Activated T-cell treated with anti-CD3 and anti-CD28 coated beads, Interleukin-2, amount 50 U/mL, for 72 hours (primary cell): ENCODE measurements at regions not wholly inside any gene's neighbourhood (a gene's known extent, or its start where the extent isn't known, plus 50 kb on each side); places are given as distances from the start of the nearest gene placed in this dataset.

Experiments
- ATAC-seq, 2 donors: fragments of 150-1000 bp; cut with Tn5 transposase; replicated peaks in 1 of 2; 2 replicates each; pipeline ENCODE4 v1.10.0; 2021; ENCODE audit warnings: moderate library complexity in 2 of 2, mild to moderate bottlenecking in 1 of 2
- DNase-seq, 2 donors: peaks; one replicate each; pipeline ENCODE4 v3.0.0; 2021 to 2022; ENCODE audit warnings: mixed read lengths in 1 of 2
- H3K27ac Mint-ChIP-seq: one replicate; pipeline ENCODE4 v1.8.0; 2022; ENCODE audit warnings: mild to moderate bottlenecking, moderate library complexity, mixed read lengths
- H3K27me3 Mint-ChIP-seq: one replicate; pipeline ENCODE4 v1.8.0; 2022; ENCODE audit warnings: low read depth, mixed read lengths
- H3K36me3 Mint-ChIP-seq, 2 donors: one replicate each; pipeline ENCODE4 v1.8.0; 2022; ENCODE audit warnings: mixed read lengths in 2 of 2, mild to moderate bottlenecking in 1 of 2; ENCODE audit not compliant: insufficient read depth in 2 of 2
- H3K4me1 Mint-ChIP-seq: one replicate; pipeline ENCODE4 v1.8.0; 2022; ENCODE audit warnings: low read depth, mixed read lengths
- H3K4me3 Mint-ChIP-seq, 2 donors: one replicate each; pipeline ENCODE4 v1.8.0; 2022; ENCODE audit warnings: mild to moderate bottlenecking in 2 of 2, mixed read lengths in 2 of 2, moderate library complexity in 2 of 2
- H3K9me3 Mint-ChIP-seq, 2 donors: one replicate each; pipeline ENCODE4 v1.8.0; 2022; ENCODE audit warnings: mixed read lengths in 2 of 2

DNA sequence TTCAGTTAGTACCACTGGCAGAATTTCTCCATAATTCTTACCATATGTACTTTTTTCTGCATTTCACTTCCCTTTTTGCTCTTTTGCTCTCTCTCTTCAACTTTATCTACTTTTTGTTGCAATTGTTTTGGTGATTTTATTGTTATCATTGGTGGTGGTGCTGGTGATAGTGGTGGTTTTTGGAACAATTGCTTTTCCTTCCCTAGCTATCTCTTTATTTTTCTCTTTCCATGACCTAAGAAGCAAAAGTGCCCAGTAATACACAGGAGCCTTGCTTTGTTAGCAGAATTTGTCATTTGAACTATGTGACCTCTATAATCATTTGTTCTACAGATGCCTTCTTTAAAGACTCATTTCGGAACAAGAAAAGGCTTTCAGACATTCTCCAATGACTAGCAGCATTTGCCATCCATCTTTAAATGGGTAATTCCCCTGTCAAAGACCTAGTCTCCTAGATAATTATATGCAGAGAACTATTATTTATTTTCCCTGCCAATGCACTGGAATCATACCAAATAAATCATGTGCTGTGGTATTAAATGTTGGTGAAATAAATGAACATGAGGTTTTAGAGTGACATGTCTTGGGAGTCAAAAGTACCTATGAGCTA lies 154.5 kb downstream of the GASK1B start:
- ATAC-seq, result no peak
- Mint-ChIP-seq H3K4me3 (no peak overlapping the region), H3K9me3 (no peaks in the 10 kb centered on the region), H3K27me3 (peaks cover 2% of the 10 kb centered on the region), H3K4me1 (no peaks in the 10 kb centered on the region), H3K36me3 (no peaks in the 10 kb centered on the region), H3K27ac (no peak overlapping the region)
- no peak for DNase-seq

- Mint-ChIP-seq H3K36me3 (no peaks in the 10 kb centered on the region), H3K27ac (no peak overlapping the region), H3K9me3 (no peaks in the 10 kb centered on the region), H3K4me3 (no peak overlapping the region), H3K4me1 (no peaks in the 10 kb centered on the region), H3K27me3 (peaks cover 5% of the 10 kb centered on the region)
- ATAC-seq (no peak), DNase-seq (no peak)
These were observed 156.3 kb downstream of the GASK1B start for GRCh38 chr4:158016511-158016910.

- no peak for ATAC-seq
- no peaks in the 10 kb centered on the region for H3K9me3 Mint-ChIP-seq
- H3K27ac Mint-ChIP-seq, result no peak overlapping the region
- no peak overlapping the region for H3K4me3 Mint-ChIP-seq
- H3K36me3 Mint-ChIP-seq, result no peaks in the 10 kb centered on the region
- peaks cover 5% of the 10 kb centered on the region for H3K27me3 Mint-ChIP-seq
- H3K4me1 Mint-ChIP-seq, result no peaks in the 10 kb centered on the region
- no peak for DNase-seq
These were observed 157.6 kb downstream of the GASK1B start for GRCh38 chr4:158015241-158015640.

GRCh38 chr4:158013858-158014257 lies 159.0 kb downstream of the GASK1B start:
- Mint-ChIP-seq H3K27ac (no peak overlapping the region), H3K4me3 (no peak overlapping the region), H3K4me1 (no peaks in the 10 kb centered on the region), H3K9me3 (no peaks in the 10 kb centered on the region), H3K36me3 (no peaks in the 10 kb centered on the region), H3K27me3 (peaks cover 8% of the 10 kb centered on the region)
- DNase-seq, result no peak
- no peak for ATAC-seq

DNA sequence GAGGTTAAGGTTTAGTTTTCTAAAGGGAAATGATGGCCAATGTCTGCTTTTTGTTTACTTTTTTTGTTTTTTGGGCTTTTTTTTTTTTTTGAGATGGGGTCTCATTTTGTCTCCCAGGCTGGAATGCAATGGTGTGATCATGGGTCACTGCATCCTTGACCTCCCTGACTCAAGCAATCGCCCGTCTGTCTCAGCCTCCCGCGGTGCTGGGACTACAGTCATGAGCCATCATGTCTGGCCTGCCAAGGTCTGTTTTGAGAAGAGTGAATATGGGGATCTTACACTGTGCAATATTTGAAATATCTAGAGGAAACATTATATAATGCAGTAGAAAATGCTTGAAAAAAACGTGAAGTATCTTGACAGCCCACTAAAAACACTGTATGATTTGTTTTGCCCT lies 162.5 kb downstream of the GASK1B start:
- Mint-ChIP-seq H3K27me3 (peaks cover 12% of the 10 kb centered on the region), H3K36me3 (no peaks in the 10 kb centered on the region), H3K4me1 (no peaks in the 10 kb centered on the region), H3K4me3 (no peak overlapping the region), H3K27ac (no peak overlapping the region), H3K9me3 (no peaks in the 10 kb centered on the region)
- ATAC-seq (no peak), DNase-seq (no peak)

GRCh38 chr4:158008551-158009218 lies 164.1 kb downstream of the GASK1B start:
- DNase-seq (no peak), ATAC-seq (no peak)
- Mint-ChIP-seq H3K27ac (no peak overlapping the region), H3K36me3 (no peaks in the 10 kb centered on the region), H3K9me3 (no peaks in the 10 kb centered on the region), H3K27me3 (peaks cover 12% of the 10 kb centered on the region), H3K4me3 (no peak overlapping the region), H3K4me1 (no peaks in the 10 kb centered on the region)

DNA sequence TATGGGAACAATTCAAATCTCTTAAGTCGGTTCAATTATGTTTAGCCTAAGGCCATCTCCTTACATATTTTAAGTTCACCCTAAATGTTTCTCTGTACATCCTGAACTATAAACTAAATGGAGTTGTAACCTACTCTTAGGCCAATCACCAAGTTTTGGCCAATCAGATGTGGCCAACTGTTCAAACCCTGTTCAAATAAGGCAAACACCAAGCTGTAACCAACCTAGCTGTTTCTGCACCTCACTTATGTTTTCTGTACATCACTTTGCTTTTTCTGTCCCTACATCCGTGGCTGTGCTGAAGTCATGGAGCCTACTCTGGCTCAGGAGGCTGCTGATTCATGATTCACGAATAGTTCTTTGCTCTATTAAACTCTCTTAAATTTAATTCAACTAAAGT lies 165.3 kb downstream of the GASK1B start:
- Mint-ChIP-seq H3K4me1 (no peaks in the 10 kb centered on the region), H3K4me3 (no peak overlapping the region), H3K27ac (no peak overlapping the region), H3K27me3 (peaks cover 7% of the 10 kb centered on the region), H3K36me3 (no peaks in the 10 kb centered on the region), H3K9me3 (no peaks in the 10 kb centered on the region)
- ATAC-seq (no peak), DNase-seq (no peak)

DNA sequence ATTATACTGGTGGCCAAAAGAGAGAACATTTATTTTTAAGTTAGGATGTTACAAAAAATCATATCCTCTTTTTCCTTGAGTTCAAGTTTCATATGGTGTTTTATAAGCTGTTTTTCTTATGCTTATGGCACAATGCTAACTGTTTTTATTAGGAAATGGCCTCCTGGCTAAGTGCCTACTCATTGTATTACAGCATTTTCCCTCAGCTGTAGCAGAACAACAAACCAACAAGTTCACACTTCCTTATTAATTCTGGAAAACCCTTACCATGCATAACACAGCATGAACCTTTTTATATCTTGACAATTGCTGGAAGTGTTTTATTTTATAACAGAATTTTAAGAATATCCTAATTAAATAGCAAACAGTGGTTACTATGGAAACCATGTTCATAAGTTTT lies 165.8 kb downstream of the GASK1B start:
- Mint-ChIP-seq H3K4me3 (no peak overlapping the region), H3K27me3 (peaks cover 7% of the 10 kb centered on the region), H3K9me3 (no peaks in the 10 kb centered on the region), H3K4me1 (no peaks in the 10 kb centered on the region), H3K27ac (no peak overlapping the region), H3K36me3 (no peaks in the 10 kb centered on the region)
- DNase-seq (no peak), ATAC-seq (no peak)

DNA sequence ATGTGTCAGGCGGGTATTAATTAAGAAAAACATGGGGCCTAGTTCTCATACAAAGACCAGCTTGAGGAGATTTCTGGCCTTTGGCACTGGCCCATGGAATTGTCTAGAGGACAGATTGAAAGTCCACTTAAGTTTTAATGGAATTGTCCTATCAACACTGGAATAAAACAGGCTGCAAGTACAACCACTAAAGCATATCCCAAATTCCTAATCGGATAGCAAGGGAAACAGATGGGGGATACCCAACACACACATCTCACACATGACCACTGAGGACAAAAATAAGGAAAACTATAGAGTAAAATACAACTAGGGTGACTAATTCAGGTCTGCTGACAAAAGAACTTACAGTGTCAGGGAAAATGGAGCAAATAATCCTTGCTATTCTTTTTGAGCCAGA lies 167.8 kb downstream of the GASK1B start:
- no peaks in the 10 kb centered on the region for H3K4me1 Mint-ChIP-seq
- DNase-seq, result no peak

DNA sequence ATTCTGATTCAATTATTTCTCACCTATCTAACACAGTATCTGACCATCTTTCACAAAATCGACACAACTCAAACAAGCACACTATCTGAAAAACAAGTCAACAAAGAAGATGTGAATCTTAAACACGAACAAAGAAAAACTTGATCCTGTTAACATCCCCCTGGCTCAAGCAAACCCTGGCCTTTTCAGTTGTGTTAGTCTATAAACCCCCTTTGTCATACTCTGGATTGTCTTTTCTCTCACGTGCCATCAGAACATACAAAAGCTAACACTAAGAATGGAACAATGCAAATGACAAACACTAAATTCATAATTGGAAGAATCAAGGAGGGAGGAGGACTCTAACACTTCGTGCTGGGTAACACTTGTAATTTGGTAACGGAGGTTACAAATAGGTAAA lies 168.7 kb downstream of the GASK1B start:
- H3K36me3 Mint-ChIP-seq, result no peaks in the 10 kb centered on the region
- H3K4me1 Mint-ChIP-seq, result no peaks in the 10 kb centered on the region
- H3K9me3 Mint-ChIP-seq, result no peaks in the 10 kb centered on the region
- peaks cover 7% of the 10 kb centered on the region for H3K27me3 Mint-ChIP-seq
- ATAC-seq (no peak), DNase-seq (no peak)
- H3K4me3 Mint-ChIP-seq, result no peak overlapping the region
- no peak overlapping the region for H3K27ac Mint-ChIP-seq

More for the DNA sequence above, 167.8 kb downstream of the GASK1B start:
- Mint-ChIP-seq H3K27ac (no peak overlapping the region), H3K4me3 (no peak overlapping the region), H3K27me3 (peaks cover 7% of the 10 kb centered on the region), H3K9me3 (no peaks in the 10 kb centered on the region), H3K36me3 (no peaks in the 10 kb centered on the region)
- ATAC-seq, result no peak

- ATAC-seq (no peak), DNase-seq (no peak)
- Mint-ChIP-seq H3K4me1 (no peaks in the 10 kb centered on the region), H3K27me3 (no peaks in the 10 kb centered on the region), H3K36me3 (no peaks in the 10 kb centered on the region), H3K27ac (no peak overlapping the region), H3K4me3 (no peak overlapping the region), H3K9me3 (no peaks in the 10 kb centered on the region)
These were observed 169.6 kb downstream of the GASK1B start for GRCh38 chr4:158003212-158003611.

- H3K27ac Mint-ChIP-seq, result no peak overlapping the region
- ATAC-seq (no peak), DNase-seq (no peak)
- H3K4me1 Mint-ChIP-seq, result no peaks in the 10 kb centered on the region
- no peaks in the 10 kb centered on the region for H3K36me3 Mint-ChIP-seq
- no peaks in the 10 kb centered on the region for H3K27me3 Mint-ChIP-seq
- H3K9me3 Mint-ChIP-seq, result no peaks in the 10 kb centered on the region
- no peak overlapping the region for H3K4me3 Mint-ChIP-seq
These were observed 170.7 kb downstream of the GASK1B start for GRCh38 chr4:158002173-158002572.

GRCh38 chr4:158001756-158002155 lies 171.1 kb downstream of the GASK1B start:
- Mint-ChIP-seq H3K27ac (no peak overlapping the region), H3K9me3 (no peaks in the 10 kb centered on the region), H3K4me3 (no peak overlapping the region), H3K4me1 (no peaks in the 10 kb centered on the region), H3K36me3 (no peaks in the 10 kb centered on the region), H3K27me3 (no peaks in the 10 kb centered on the region)
- no peak for DNase-seq
- ATAC-seq, result no peak

- ATAC-seq (no peak), DNase-seq (no peak)
- Mint-ChIP-seq H3K27ac (no peak overlapping the region), H3K4me3 (no peak overlapping the region), H3K36me3 (no peaks in the 10 kb centered on the region), H3K4me1 (no peaks in the 10 kb centered on the region), H3K27me3 (no peaks in the 10 kb centered on the region), H3K9me3 (no peaks in the 10 kb centered on the region)
These were observed 173.1 kb downstream of the GASK1B start for GRCh38 chr4:157999723-158000122.
